HepG2 (cell line): ENCODE measurements at regions not wholly inside any gene's neighbourhood (a gene's known extent, or its start where the extent isn't known, plus 50 kb on each side); places are given as distances from the start of the nearest gene placed in this dataset.

Experiments used
- ATAC-seq: fragments of 200-7000 bp; cut with Tn5 transposase; 3 replicates; pipeline ENCODE4 v1.9.1; 2020; ENCODE audit warnings: mild to moderate bottlenecking, moderate library complexity
- BruUV-seq: library from RNA; stranded (reverse); fragments of 400-500 nt; replicated peaks from 2 replicates; lab custom pipeline; 2021; lab: Mats Ljungman, UMichigan
- CTCF ChIA-PET: fragments of 300-600 bp; formaldehyde crosslinking; extraction: SDS; loops from one replicate; lab custom pipeline; 2021; ENCODE audit warnings: low total read pairs, inconsistent platforms, low intra/inter-chr PET ratio; lab: Yijun Ruan, JAX
- POLR2A ChIA-PET: fragments of 350-600 bp; sonication (Branson Sonifier 250); formaldehyde crosslinking; loops from one replicate; lab custom pipeline; 2020; ENCODE audit warnings: antibody characterized with exemption, inconsistent platforms; lab: Yijun Ruan, JAX
- DNase-seq: peaks from one replicate; pipeline ENCODE4 v3.0.0-alpha.2; 2015; ENCODE audit warnings: low spot score
- FAIRE-seq: peaks from 3 replicates; lab custom pipeline; 2011; peaks lifted over from hg19 to GRCh38; lab: Jason Lieb, UNC
- H2AFZ ChIP-seq: one replicate; pipeline ENCODE4 v1.6.1; 2011; ENCODE audit warnings: low read length, inconsistent platforms
- H3K27ac ChIP-seq: fragments of 300-600 bp; 3 replicates; pipeline ENCODE4 v1.8.0; 2011; ENCODE audit warnings: mixed run types, mild to moderate bottlenecking, mixed read lengths, low read length, inconsistent platforms; ENCODE audit not compliant: insufficient read depth; ENCODE audit errors: extremely low read length
- H3K27me3 ChIP-seq, 2 experiments: fragments of 200-600 bp in 1 of 2; 2 replicates in 1 of 2; 3 replicates in 1 of 2; pipeline versions ENCODE4 v1.6.0 to v1.8.0; 2011; ENCODE audit warnings: low read length in 2 of 2, mild to moderate bottlenecking in 2 of 2, moderate library complexity in 2 of 2, inconsistent platforms in 1 of 2; ENCODE audit not compliant: insufficient read depth in 2 of 2, control insufficient read depth in 1 of 2
- H3K36me3 ChIP-seq, 2 experiments: fragments of 200-600 bp in 1 of 2; replicated peaks in 1 of 2; 2 replicates in 1 of 2; 3 replicates in 1 of 2; pipeline versions ENCODE4 v1.5.1 to v1.8.0; 2011; ENCODE audit warnings: low read length in 2 of 2, inconsistent platforms in 1 of 2; ENCODE audit not compliant: insufficient read depth in 2 of 2, control insufficient read depth in 1 of 2
- H3K4me1 ChIP-seq: 2 replicates; pipeline ENCODE4 v1.5.1; 2012; ENCODE audit warnings: low read length, inconsistent platforms; ENCODE audit not compliant: insufficient read depth
- H3K4me2 ChIP-seq: 2 replicates; pipeline ENCODE4 v1.6.0; 2011; ENCODE audit warnings: low read depth, low read length, inconsistent platforms
- H3K4me3 ChIP-seq, 3 experiments: fragments of 200-600 bp in 1 of 3; sonication (generic), shearing (Covaris generic) in 1 of 3; replicated peaks in 1 of 3; 2 replicates each; pipeline ENCODE4 v1.5.1; 2011 to 2016; ENCODE audit warnings: low read length in 3 of 3, inconsistent platforms in 2 of 3, low read depth in 2 of 3, mild to moderate bottlenecking in 2 of 3, control low read depth in 1 of 3, mixed read lengths in 1 of 3; ENCODE audit not compliant: insufficient read depth in 1 of 3
- H3K79me2 ChIP-seq: one replicate; pipeline ENCODE4 v1.6.1; 2011; ENCODE audit warnings: low read length, inconsistent platforms; ENCODE audit not compliant: insufficient read depth
- H3K9ac ChIP-seq: 2 replicates; pipeline ENCODE4 v1.6.0; 2011; ENCODE audit warnings: mild to moderate bottlenecking, low read depth, low read length, inconsistent platforms; ENCODE audit not compliant: insufficient read depth
- H3K9me3 ChIP-seq: 2 replicates; pipeline ENCODE4 v1.5.1; 2012; ENCODE audit warnings: mild to moderate bottlenecking, low read length
- H4K20me1 ChIP-seq: 2 replicates; pipeline ENCODE4 v1.6.0; 2011; ENCODE audit warnings: inconsistent platforms, mild to moderate bottlenecking, low read length, moderate library complexity; ENCODE audit not compliant: insufficient read depth
- BCLAF1 ChIP-seq: fragments of 450-650 bp; IDR thresholded peaks from 2 replicates; pipeline ENCODE4 v1.6.1; 2017; ENCODE audit warnings: mild to moderate bottlenecking
- NKX3-1 ChIP-seq: sonication (generic); formaldehyde crosslinking; IDR thresholded peaks from 2 replicates; pipeline ENCODE4 v1.5.0; 2020; ENCODE audit warnings: missing genetic modification reagents
- SNRNP70 ChIP-seq: fragments of 200-400 bp; formaldehyde crosslinking; IDR thresholded peaks from 2 replicates; pipeline ENCODE4 v1.6.1; 2017; ENCODE audit warnings: mild to moderate bottlenecking, low read depth, low read length, moderate library complexity
- SOX13 ChIP-seq, 3 experiments: fragments of 450-650 bp in 1 of 3; sonication (generic) in 1 of 3; formaldehyde crosslinking in 1 of 3; IDR thresholded peaks in 2 of 3; conservative IDR thresholded peaks in 1 of 3; 2 replicates each; pipeline versions ENCODE4 v1.5.0 to v1.6.1; 2016 to 2020; ENCODE audit warnings: antibody characterized with exemption in 1 of 3, mild to moderate bottlenecking in 1 of 3, missing compliant biosample characterization in 1 of 3, missing genetic modification reagents in 1 of 3, moderate library complexity in 1 of 3
- SRSF1 ChIP-seq: fragments of 200-400 bp; formaldehyde crosslinking; optimal IDR thresholded peaks from 2 replicates; pipeline ENCODE3; 2017; ENCODE audit warnings: mild to moderate bottlenecking, low read depth, low read length, moderate library complexity
- ZNF501 ChIP-seq: sonication (generic); formaldehyde crosslinking; IDR thresholded peaks from 2 replicates; pipeline ENCODE4 v1.5.1; 2020; ENCODE audit warnings: mild to moderate bottlenecking, moderate library complexity, missing genetic modification reagents
- ZNF574 ChIP-seq: sonication (generic); formaldehyde crosslinking; IDR thresholded peaks from 2 replicates; pipeline ENCODE4 v1.4.0; 2020; ENCODE audit warnings: missing genetic modification reagents
- ZNF672 ChIP-seq: sonication (generic); formaldehyde crosslinking; IDR thresholded peaks from 2 replicates; pipeline ENCODE4 v1.8.1; 2022; ENCODE audit warnings: missing genetic modification reagents
- ZNF709 ChIP-seq: sonication (generic); formaldehyde crosslinking; IDR thresholded peaks from 2 replicates; pipeline ENCODE4 v1.5.0; 2020; ENCODE audit warnings: mild to moderate bottlenecking, missing genetic modification reagents
- ZNF737 ChIP-seq: sonication (generic); formaldehyde crosslinking; IDR thresholded peaks from 2 replicates; pipeline ENCODE4 v1.5.0; 2020; ENCODE audit warnings: missing genetic modification reagents, mild to moderate bottlenecking, borderline replicate concordance
- ZNF768 ChIP-seq: sonication (generic); formaldehyde crosslinking; IDR thresholded peaks from 2 replicates; pipeline ENCODE4 v1.4.0; 2020; ENCODE audit warnings: missing genetic modification reagents
- WGBS: methylation state at CpG from one replicate; pipeline ENCODE4 v1.1.6; 2017; ENCODE audit warnings: low lambda C conversion rate; 5-methylcytosine and 5-hydroxymethylcytosine counted together
- in situ Hi-C: cut with HindIII; loops from 2 replicates; pipeline ENCODE4 v1.10.0; 2017; ENCODE audit warnings: low pct_unique_long_range_greater_than_20kb; ENCODE audit not compliant: extremely low pct_ligation_motif_present
- intact Hi-C: fragments of 100-400 bp; cut with micrococcal nuclease; formaldehyde crosslinking; loops from one replicate; pipeline ENCODE4 v1.10.0; 2022; ENCODE audit not compliant: unreplicated experiment
- TF ChIP-seq, protein P1 (sequence below): sonication (generic); formaldehyde crosslinking; IDR thresholded peaks from 2 replicates; pipeline ENCODE4 v1.8.1; 2022; ENCODE audit warnings: mild to moderate bottlenecking, missing genetic modification reagents

DNA sequence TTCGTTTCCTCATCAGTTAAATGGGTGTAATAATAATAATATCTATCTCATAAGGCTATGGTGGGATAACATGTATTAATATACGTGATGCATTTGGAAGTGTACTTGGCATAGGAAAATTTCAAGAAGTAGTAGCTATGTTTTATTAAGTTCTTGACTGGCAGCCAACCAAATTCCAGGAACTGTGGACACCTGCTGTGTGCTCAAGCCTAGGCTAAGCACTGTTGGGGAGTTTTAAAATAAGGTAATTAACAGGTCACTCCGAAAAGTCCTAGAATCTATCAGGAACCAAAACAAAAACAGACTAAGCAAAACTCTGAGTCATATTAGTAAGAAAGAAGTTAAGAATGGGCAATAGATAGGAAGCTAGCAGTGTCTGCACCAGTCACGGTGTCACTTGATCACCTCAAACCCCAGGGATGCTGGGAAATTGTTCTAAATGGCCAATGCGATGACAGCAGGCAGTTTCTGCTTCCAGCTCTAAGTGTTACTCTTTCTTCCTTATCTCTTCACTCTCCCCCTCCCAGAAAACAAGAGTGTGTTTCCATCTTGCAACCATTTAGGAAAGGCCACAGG is 92.0 kb upstream of the GDF10 start (continued):
- TF ChIP-seq ZNF574 (CRISPR knock-in tag) (no peak), BCLAF1 (no peak), NKX3-1 (CRISPR knock-in tag) (no peak)
- TF ChIP-seq, all 625 proteins: peak for 0

GRCh38 chr10:47209466-47209865 is 90.5 kb upstream of the GDF10 start:
- POLR2A ChIA-PET, result no interaction called here
- no peak overlapping the region for H3K9ac ChIP-seq
- peaks cover 9% of the 10 kb centered on the region for H3K4me1 ChIP-seq
- no peaks in the 10 kb centered on the region for H3K36me3 ChIP-seq
- no peak overlapping the region for H3K4me2 ChIP-seq
- H3K9me3 ChIP-seq, result no peaks in the 10 kb centered on the region
- H3K79me2 ChIP-seq, result no peaks in the 10 kb centered on the region
- intact Hi-C loops (no loop called here), in situ Hi-C loops (no loop called here)
- H3K4me3 ChIP-seq, result no peak overlapping the region
- ATAC-seq (no peak), DNase-seq (no peak), FAIRE-seq (no peak)
- H3K27ac ChIP-seq, result no peak overlapping the region
- no TSS peak for BruUV-seq
- H4K20me1 ChIP-seq, result no peaks in the 10 kb centered on the region
- no peak overlapping the region for H2AFZ ChIP-seq
- no peaks in the 10 kb centered on the region for H3K27me3 ChIP-seq
- WGBS, result 3% methylated on average over 1 of the region's 1 CpG
- CTCF ChIA-PET, result no interaction called here
- TF ChIP-seq ZNF501 (no peak), ZNF737 (CRISPR knock-in tag) (no peak), ZNF709 (CRISPR knock-in tag) (no peak), SOX13 (IDR thresholded peaks at IDR 0.05) (no peak), SOX13 (CRISPR knock-in tag; conservative IDR thresholded peaks at IDR 0.05 in 1 of 2, IDR thresholded peaks at IDR 0.05 in 1 of 2) (no peak), SRSF1 (no peak), SNRNP70 (no peak), ZNF672 (CRISPR knock-in tag) (no peak), ZNF768 (CRISPR knock-in tag) (no peak)
- TF ChIP-seq, protein P1, sequence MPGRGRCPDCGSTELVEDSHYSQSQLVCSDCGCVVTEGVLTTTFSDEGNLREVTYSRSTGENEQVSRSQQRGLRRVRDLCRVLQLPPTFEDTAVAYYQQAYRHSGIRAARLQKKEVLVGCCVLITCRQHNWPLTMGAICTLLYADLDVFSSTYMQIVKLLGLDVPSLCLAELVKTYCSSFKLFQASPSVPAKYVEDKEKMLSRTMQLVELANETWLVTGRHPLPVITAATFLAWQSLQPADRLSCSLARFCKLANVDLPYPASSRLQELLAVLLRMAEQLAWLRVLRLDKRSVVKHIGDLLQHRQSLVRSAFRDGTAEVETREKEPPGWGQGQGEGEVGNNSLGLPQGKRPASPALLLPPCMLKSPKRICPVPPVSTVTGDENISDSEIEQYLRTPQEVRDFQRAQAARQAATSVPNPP (CRISPR knock-in tag), result no peak
